ENCODE measurements at regions not wholly inside any gene's neighbourhood (a gene's known extent, or its start where the extent isn't known, plus 50 kb on each side); places are given as distances from the start of the nearest gene placed in this dataset.

DNA sequence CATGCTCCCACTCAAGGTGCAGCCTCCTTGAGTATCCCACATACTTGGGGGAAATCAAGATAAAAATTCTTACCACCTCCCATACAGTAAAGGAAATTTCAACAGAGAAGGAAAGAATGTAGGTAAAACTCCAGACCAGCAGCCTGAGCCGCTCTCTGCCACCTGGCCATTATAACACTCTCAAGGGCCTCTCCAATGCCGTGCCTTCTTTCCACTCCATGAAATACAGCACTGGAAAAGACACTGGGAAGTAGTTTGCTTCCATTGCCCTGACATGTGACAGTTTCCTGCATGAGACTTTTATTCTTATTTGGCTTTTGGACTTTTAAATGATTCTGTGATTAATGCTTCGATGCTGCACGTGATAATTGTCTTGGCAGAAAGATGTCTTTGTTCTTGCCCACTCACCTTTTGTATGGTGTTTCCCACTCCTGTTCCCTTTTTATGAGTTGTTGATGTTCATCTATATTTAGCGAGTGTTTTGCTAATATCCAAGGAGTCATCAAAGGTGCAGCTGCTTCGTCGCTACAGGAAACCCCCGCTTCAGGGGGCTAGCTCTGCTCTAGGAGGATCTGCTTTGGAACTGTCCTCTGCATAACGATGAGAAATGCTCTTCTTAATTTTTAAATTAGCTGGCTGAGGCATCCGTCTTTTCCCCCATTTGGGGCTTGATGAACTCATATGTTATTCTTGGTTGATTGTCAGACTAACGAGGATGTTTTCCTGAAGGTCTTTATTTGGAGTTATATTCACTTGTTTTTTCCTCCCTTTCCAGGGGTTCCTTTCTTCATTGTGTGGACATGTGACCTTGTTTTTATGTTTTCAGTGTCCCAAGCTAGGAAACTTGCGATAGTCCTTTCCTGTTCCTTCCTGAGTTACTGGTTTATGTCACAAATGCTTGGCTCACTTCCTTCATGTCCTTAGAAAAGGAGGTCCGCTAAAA lies 179.4 kb downstream of the TXNL1 start:
- Histone ChIP-seq H3K4me2 (ENCODE audit: control insufficient read depth, insufficient read depth) (no peak overlapping the region), H3K9me3 (replicated peaks; ENCODE audit: control insufficient read depth, insufficient read depth, low read length) (no peaks in the 10 kb centered on the region), H3K36me3 (ENCODE audit: control insufficient read depth in 2 of 2, insufficient read depth in 2 of 2, low read length in 1 of 2) (no peaks in the 10 kb centered on the region), H3K9ac (ENCODE audit: control insufficient read depth, insufficient read depth, low read length) (no peak overlapping the region), H3K27me3 (replicated peaks in 1 of 2; ENCODE audit: control insufficient read depth in 2 of 2, insufficient read depth in 2 of 2, low read length in 1 of 2) (no peaks in the 10 kb centered on the region), H2AFZ (ENCODE audit: control insufficient read depth, low read depth, low read length) (no peak overlapping the region), H3K4me3 (no peak overlapping the region), H4K20me1 (ENCODE audit: control insufficient read depth, insufficient read depth) (no peaks in the 10 kb centered on the region), H3K27ac (ENCODE audit: control insufficient read depth, insufficient read depth) (no peak overlapping the region), H3K79me2 (ENCODE audit: control insufficient read depth, insufficient read depth, low read length) (no peaks in the 10 kb centered on the region), H3K4me1 (ENCODE audit: control insufficient read depth, insufficient read depth, low read length) (no peaks in the 10 kb centered on the region)
- intact Hi-C loops (cut with micrococcal nuclease; ENCODE audit: unreplicated experiment), result no loop called here
- CTCF ChIA-PET, result interaction anchor here (0.7 kb wide), 1 partner anchor 658 kb away, joined by 3 read pairs; no protein-coding TSS in a partner anchor
- no peak for FAIRE-seq
- 33% methylated on average over 13 of the region's 13 CpGs for WGBS (ENCODE audit: insufficient coverage, insufficient replicate concordance, low lambda C conversion rate, missing lambda C conversion rate)
- POLR2A ChIA-PET, result no interaction called here
- in situ Hi-C loops (cut with MboI), result no loop called here
- BruUV-seq (replicated peaks), result no TSS peak
- SMC1A ChIA-PET (ENCODE audit: uncharacterized antibody, unreplicated experiment), result no interaction called here
- TF ChIP-seq SMARCA5 (IDR thresholded peaks at IDR 0.05) (no peak), SMAD5 (IDR thresholded peaks at IDR 0.05; ENCODE audit: low read depth) (no peak), ZNF217 (IDR thresholded peaks at IDR 0.05) (no peak), HDAC2 (IDR thresholded peaks at IDR 0.05) (no peak), PML (IDR thresholded peaks at IDR 0.05; ENCODE audit: low read length) (no peak), CBX5 (IDR thresholded peaks at IDR 0.05; ENCODE audit: low read depth) (no peak), MEF2A (IDR thresholded peaks at IDR 0.05; ENCODE audit: insufficient read depth, low read depth, low read length) (no peak), TARDBP (IDR thresholded peaks at IDR 0.05; ENCODE audit: borderline replicate concordance) (no peak), EP300 (IDR thresholded peaks at IDR 0.05; ENCODE audit: borderline replicate concordance in 1 of 2, control insufficient read depth in 1 of 2, low read depth in 2 of 2, low read length in 2 of 2) (no peak), NFYB (IDR thresholded peaks at IDR 0.05; ENCODE audit: insufficient read depth, low read depth, low read length) (no peak), ZNF384 (IDR thresholded peaks at IDR 0.05; ENCODE audit: borderline replicate concordance, low read depth, low read length) (no peak)
- RAD21 ChIA-PET (ENCODE audit: unreplicated experiment), result no interaction called here
- DNase-seq (ENCODE audit: low read depth, low spot score), result no peak
- no peak for ATAC-seq
